Forelimb muscle (tissue), 1 donor: ENCODE measurements at regions not wholly inside any gene's neighbourhood (a gene's known extent, or its start where the extent isn't known, plus 50 kb on each side); places are given as distances from the start of the nearest gene placed in this dataset.
A peak's percentile ranks its signal among the peaks of the same experiment; 100 is the strongest.
"Not testable (repeated sequence)": the region's sequence is repeated elsewhere in the genome, so short reads cannot be mapped to it uniquely, and the experiment has no call there.

Experiments
- DNase-seq: peaks from one replicate; pipeline ENCODE4 v3.0.0-alpha.2; 2013; ENCODE audit warnings: low read depth

GRCh38 chr3:176347424-176348146 lies 849.7 kb downstream of the TBL1XR1 start:
- no peak for DNase-seq

DNA sequence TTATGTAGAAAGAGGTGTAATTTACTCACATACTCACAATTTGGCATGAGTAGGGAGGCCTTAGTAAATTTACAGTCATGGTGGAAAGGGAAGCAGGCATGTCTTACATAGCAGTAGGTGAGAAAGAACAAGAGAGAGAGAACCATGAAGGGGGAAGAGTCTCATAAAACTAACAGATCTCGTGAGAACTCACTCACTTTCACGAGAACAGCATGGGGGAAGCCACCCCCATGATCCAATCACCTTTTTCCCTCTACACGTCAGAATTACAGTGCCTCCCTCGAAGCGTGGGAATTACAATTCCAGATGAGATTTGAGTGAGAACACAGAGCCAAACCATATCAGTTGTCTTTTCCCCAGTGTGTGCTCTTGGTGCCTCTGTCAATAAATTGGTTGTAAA lies 855.3 kb downstream of the TBL1XR1 start:
- DNase-seq: no peak

GRCh38 chr3:176328666-176329065 lies 868.6 kb downstream of the TBL1XR1 start:
- peak; percentile 36 for DNase-seq

- no peak for DNase-seq
These were observed 869.1 kb downstream of the TBL1XR1 start for GRCh38 chr3:176328198-176328597.

- DNase-seq: not testable (repeated sequence)
These were observed 870.3 kb downstream of the TBL1XR1 start for GRCh38 chr3:176326894-176327490.

DNA sequence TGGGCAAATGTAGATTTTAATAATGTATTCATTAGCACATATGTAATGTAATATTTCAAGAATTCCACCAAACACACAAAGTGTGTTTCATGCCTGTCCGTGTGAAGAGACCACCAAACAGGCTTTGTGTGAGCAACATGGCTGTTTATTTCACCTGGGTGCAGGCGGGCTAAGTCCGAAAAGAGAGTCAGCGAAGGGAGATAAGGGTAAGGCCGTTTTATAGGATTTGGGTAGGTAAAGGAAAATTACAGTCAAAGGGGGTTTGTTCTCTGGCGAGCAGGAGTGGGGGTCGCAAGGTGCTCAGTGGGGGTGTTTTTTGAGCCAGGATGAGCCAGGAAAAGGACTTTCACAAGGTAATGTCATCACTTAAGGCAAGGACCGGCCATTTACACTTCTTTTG lies 875.8 kb downstream of the TBL1XR1 start:
- not testable (repeated sequence) for DNase-seq

DNA sequence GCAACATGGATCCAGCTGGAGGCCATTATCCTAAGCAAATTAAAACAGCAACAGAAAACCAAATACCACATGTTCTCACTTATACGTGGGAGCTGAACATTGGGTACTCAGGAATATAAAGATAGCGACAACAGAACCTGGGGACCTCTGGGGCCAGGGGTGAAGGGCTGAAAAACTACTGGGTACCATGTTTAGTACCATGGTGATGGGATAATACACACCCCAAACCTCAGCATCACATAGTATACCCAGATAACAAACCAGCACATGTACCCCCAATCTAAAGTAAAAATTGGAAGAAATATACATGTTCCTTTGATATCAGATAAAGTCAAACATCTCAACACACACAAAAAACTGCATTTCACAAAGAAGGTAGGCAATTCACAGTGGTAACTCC lies 876.2 kb downstream of the TBL1XR1 start:
- DNase-seq: no peak

DNA sequence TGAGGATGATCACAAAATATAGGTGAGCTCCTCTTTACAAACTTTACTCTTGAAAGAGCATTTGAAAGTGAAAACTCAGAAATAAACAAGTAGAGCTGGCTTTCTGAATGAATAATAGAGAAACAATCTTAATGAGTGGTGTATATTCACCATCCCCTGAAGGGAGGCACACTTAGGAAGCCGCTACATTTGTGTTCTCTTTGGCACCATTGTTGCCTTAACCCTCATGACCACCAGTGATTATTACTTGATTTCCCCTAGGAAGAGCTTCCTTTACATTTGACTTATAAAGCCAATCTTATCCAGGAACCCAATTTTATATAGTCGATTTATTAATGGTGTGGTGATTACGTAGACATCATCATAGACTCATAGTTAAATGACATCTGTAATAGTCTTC lies 883.9 kb downstream of the TBL1XR1 start:
- DNase-seq: no peak

- DNase-seq: no peak
These were observed 886.6 kb downstream of the TBL1XR1 start for GRCh38 chr3:176310641-176311040.

GRCh38 chr3:176302271-176302670 lies 895.0 kb downstream of the TBL1XR1 start:
- no peak for DNase-seq

DNA sequence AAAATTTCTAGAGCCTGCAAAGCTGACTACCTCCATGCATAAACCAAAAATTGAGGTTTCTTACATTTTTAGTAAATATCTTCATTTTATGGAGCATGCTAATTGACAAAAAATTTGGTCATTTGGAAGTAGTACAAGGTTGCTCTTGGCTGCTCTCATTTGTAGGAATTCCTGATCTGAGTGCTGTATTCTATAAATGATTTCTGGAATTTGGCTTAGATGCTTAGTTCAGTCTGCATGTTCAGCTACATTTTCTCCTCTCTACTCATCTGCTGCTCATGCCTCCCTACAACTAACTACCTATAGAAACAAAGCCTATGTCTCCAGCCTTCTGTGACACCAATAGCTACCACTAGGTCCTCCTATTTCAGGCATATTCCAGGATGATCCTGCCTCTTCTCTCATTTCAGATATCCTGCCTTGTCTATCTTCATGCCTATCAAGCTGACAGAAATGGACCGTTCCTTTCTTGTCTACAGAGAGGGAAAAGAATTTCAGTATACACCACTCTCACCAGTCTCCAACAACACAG lies 901.1 kb downstream of the TBL1XR1 start:
- no peak for DNase-seq

DNA sequence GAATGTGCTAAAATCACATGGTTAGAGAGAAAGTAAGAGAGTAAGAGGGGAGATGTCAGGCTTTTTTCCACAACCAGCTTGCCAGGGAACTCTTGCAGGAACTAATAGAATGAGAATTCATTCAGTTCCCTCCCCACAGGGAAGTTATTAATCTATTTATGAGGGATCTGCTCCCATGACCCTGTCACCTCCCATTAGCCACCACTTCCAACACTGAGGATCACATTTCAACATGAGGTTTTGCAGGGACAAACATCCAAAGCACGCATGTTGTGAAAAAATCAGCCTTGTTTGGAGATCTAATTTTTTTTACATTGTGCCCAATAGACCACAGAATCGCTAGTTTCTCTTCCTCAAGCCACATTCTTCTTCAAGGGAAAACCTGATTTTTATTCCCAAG lies 904.0 kb downstream of the TBL1XR1 start:
- DNase-seq: no peak

DNA sequence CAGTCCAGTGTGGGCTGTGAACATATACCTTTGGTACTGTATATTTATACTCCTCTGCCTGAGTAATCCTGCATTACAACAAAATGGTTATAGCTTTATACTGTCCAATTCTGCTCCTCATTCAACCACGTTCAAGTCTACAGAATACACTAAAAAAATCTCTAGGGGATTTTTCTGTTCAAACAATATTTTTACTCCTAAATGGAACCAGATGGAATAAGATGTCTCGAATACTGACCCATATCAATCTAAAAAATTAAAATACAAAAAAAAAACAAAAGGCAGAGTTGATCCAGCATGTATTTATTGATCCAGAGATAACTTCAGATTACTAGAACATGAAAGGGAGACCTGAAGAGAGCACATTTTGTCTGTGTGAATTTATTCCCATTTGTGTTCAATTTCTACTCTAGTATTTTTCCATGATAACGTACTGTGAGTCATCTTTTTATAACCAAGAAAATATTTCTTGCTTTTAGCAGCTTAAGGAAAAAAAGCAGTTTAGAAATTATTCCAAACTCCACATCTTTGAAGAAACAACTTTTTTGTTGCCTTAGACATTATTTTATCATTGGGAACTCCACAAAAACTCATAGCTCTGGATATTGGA lies 910.7 kb downstream of the TBL1XR1 start:
- peak; percentile 62 for DNase-seq

GRCh38 chr3:176275538-176275937 lies 921.7 kb downstream of the TBL1XR1 start:
- DNase-seq: no peak

DNA sequence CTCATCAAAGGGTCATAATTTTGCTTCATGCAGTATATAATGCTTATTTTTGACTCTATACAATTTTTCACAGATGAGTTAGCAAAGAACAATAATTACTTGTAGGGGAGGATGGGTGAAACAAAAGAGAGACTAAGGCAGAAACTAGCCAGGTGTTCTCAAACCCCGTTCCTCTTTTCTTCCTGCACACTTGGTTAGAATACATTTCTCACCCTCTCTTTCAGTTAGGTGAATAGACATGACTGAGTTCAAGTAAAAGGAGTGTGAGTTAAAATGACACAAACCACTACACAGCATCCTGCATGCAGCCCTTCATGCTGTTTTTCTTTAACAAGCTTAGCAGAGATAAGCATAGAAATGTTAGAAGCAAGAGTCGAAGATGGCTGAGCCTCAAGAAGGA lies 922.2 kb downstream of the TBL1XR1 start:
- no peak for DNase-seq

DNA sequence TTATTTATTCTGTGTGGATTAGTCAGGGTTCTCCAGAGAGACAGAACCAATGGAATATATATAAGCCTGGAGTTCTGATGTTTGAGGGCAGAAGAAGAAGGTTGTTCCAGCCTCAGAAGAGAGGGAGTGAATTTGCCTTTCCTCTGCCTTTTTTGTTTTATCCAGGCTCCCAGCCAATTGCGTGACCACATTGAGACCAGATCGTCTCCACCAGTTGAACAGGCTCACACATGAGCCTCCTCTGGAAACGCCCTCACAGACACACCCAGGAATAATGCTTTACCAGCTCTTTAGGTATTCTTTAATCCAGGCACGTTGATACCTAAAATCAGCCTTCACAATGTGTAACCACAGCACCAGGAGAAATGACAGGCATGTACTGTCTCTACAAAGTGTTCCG lies 923.1 kb downstream of the TBL1XR1 start:
- DNase-seq: no peak

- DNase-seq: no peak
These were observed 935.2 kb downstream of the TBL1XR1 start for GRCh38 chr3:176262071-176262470.

DNA sequence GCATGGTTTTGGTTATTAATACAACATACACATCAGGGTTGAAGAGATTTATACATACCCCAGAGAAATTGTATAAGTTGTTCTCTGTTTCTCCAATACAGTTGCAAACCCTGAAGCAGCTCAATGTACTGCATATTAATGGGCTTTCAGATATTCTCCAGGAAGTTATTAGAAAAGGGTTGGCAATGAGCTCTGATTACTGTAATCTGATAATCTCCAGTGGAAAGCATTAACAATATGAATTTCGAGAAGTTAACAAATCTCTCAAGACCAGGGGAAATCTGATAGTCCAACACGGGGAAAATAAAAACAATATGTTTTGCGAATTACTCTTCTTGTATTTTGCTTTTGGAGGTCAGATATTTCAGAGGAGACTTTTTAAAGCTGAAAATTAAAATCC lies 950.1 kb downstream of the TBL1XR1 start:
- DNase-seq: peak; percentile 47

DNA sequence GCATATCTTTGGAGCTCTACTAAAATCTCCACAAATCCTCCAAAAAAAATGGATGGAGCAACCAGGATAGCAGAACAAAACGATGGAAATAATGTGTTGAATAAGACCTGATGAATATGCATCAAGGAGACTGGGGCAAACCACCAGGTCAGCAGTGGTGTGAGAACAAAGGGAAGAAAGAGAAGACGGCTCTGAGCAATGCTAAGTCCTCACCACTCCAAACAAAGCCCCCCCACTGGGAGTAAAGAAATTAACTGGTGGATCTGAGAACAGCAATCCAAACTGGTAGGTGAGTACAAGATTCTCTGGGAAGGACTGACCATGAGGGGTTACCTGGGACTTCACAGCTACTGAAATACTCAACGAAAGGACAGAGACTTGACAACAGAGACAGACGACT lies 977.3 kb downstream of the TBL1XR1 start:
- DNase-seq: no peak

DNA sequence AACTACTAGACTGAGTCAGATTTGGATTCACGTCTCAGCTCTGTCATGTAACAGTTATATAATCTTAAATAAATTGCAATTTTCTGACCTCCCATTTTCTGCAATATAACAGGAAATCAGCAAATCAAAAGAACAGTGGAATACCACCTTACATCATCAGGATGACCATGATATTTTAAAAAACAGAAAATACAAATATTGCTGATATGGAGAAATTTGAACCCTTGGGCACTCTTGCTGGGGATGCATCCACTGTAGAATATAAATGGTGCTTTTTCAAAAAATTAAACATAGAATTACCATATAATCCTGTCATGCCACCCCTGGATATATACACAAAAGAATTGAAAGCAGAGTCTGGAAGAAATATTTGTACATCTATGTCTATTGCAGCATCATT lies 982.5 kb downstream of the TBL1XR1 start:
- no peak for DNase-seq

GRCh38 chr3:176213314-176213713 lies 984.0 kb downstream of the TBL1XR1 start:
- DNase-seq: not testable (repeated sequence)

- no peak for DNase-seq
These were observed 988.4 kb downstream of the TBL1XR1 start for GRCh38 chr3:176208915-176209314.

GRCh38 chr3:176208283-176208682 lies 989.0 kb downstream of the TBL1XR1 start:
- DNase-seq: no peak
